DLD1 (cell line): ENCODE measurements at regions not wholly inside any gene's neighbourhood (a gene's known extent, or its start where the extent isn't known, plus 50 kb on each side); places are given as distances from the start of the nearest gene placed in this dataset.

Experiments
- in situ Hi-C: cut with HindIII; loops from 2 replicates; pipeline ENCODE4 v1.10.0; 2017; ENCODE audit warnings: low sequenced_read_pairs

DNA sequence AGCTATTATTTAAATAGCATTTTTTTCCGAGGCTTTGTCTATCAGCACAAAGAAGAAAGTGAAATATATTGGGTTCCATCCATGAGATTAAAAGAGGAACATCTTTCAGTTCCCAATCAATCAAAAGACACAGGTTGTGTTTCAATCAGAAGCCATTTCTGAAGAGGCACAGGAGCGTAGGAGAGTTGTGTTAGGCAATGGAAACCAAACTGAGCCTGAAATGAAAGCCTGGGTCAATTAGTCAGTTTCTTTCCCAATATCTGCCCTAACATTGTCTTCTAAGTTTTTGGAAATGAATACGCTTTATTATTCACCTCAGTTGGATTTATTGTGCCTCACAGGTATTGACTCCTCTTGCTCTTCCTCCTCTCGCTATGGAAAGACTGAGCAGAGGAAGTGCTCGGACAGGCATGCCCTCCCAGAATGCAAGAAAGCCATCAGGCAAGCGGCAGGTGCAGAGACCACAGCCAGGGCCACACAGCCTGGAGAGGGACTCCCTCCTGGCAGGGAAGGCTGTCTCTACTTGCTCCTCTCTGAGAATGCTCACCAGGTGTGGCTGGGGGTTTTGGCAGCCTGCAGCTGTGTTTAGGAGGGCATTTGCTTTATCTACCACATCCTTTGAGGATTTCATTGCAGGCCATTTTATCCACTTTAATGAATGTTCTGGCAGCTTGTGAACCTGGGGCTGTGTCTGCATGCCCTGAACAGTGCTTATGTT, 100.8 kb upstream of the NEDD9 start:
- in situ Hi-C loops: no loop called here

DNA sequence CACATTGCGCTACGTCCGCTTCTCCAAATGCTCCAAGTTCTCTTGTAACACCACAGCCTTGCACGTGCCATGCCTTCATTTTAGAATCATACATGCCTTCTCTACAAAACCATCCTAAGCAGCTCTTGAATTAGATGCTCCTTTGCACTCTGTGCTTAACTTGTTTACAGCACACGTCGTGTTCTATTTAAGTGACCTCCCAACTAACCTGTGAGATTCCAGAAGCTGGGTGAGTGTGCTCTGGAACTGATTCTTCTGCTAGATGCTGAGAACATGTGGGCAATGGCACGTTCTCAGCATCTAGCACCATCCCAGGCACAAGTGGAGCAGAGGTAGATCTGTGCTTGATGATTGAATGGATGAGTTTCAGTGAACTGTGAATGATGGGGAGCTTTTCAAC, 100.0 kb upstream of the NEDD9 start:
- in situ Hi-C loops: no loop called here

DNA sequence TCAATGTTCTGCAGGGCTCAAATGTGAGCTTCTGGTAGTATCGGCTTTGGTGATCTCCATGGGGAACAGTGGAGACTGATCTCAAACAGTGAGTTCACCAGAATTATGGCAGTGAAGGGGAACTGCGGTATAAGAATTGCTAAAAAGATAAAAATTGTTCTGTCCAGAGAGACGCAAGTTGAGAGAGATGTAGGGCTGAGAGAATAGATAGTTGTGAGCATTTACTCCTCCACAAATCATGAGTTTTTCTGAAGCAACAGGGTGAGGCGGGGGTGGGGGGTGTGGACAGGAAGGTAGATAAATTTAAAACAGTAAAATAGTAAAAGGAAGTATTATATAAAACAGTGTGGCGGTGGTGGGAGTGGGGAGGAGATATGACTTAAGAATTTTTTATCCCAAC, 98.6 kb upstream of the NEDD9 start:
- in situ Hi-C loops: no loop called here

DNA sequence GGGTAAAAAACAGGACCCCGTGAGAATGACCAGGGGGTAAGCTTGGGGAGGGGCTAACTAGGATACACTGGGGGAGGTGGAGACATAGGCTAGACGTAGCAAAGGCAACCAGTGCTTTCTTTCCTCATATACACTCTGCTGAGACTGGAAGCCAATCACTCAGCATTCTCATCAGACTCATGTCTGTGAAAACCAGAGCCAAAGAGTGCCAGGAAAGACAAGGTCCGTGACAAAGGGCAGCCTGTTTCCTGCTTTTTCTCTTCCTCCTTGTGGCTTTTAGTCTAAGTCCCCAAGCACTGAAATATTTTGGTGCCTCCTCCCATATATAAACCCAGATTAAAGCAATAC, 97.9 kb upstream of the NEDD9 start:
- in situ Hi-C loops: no loop called here

DNA sequence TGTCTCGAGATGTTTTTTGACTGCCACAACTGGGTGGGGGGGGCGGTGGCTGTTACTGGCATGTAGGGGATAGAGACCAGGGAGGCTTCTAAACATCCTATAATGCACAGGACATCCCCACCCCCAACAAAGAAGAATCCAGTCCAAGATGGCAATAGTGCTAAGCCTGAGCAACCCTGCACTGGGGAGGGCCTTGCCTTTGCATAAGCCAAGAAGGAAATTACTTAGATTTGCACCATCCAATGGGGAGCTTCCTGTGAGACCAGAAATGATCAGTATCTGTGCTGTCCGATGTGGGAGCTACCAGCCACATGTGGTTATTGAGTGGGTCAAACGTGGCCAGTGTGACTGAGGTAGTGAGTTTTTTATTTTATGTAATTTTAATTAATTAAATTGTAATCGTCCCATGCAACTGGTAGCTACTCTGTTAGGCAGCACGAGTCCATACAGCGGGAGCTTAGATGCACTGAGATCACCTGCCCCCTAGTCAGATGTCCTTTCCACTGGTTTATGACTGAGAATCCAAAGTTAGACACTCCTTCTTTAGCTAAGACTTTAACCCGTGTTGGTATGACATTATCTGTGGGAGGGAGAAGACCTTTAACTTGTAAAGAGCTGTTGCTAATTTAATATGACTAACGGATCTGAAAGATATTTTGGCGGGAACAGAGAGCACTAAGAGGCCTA, 97.4 kb upstream of the NEDD9 start:
- in situ Hi-C loops: no loop called here

DNA sequence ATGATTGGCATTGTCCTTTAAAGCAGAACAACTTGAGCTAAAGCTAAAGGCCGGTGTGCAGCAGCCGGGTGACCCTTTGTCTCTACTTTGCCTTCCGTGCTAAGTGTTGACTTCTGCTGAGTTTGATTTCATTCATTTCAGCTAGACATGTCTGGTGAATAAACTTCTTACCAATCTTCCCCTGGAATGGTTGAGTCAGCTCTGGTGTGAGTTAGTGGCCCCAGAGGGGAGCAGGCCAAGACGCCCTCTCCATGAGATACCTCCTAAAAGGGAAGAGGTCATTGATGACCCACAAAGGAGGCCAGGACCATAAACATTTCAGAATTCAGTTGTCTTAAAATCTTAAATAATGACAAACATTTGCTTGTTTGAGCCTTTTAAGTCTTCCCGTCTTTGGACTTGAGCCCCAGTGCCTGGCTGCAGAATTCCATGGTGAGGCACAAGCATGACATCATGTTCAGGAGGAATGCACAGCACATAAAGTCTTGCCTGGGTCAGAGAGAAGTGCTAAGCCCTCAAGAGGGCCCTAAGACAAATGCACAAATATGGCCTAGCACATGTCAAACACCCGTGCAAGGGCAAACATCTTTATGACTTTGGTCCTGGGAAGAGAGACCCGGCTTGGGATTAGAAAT, 96.3 kb upstream of the NEDD9 start:
- in situ Hi-C loops: no loop called here

DNA sequence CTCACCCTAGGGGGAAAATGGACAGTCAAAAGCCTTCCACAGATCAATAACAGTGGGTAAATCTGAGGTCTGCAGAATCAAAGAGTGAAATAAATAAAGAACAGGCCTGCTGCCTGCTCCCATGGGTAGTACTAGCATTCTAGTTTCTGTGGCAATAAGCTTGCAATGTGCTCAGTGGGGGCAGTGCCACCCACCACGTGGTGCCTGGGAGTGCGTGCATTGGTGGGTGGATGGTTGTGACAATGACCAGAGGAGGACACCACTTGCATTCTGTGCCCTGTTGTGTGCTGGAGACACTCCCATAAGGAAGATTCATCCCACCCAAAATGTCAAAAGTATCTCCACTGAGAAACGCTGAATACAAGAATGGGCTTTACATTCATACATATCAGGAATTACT, 95.5 kb upstream of the NEDD9 start:
- in situ Hi-C loops: no loop called here

DNA sequence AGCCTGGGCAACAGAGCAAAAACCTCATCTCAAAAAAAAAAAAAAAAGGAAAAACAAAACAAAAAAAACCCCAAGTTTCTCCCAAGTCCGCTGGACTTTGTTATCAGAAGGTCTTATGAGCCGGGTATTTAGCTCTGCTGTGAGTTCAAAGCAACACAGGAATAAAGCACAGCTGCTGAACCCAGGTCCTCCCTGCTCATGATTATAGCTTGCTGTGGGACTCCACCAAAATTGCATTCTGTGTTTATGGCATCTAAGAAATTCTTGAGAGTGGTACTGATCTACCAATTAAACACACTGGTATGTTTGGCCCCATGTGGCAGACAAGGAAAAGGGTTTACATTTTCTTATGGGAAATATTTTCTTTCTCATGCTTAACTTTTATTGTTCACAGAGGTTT, 93.6 kb upstream of the NEDD9 start:
- in situ Hi-C loops: no loop called here

DNA sequence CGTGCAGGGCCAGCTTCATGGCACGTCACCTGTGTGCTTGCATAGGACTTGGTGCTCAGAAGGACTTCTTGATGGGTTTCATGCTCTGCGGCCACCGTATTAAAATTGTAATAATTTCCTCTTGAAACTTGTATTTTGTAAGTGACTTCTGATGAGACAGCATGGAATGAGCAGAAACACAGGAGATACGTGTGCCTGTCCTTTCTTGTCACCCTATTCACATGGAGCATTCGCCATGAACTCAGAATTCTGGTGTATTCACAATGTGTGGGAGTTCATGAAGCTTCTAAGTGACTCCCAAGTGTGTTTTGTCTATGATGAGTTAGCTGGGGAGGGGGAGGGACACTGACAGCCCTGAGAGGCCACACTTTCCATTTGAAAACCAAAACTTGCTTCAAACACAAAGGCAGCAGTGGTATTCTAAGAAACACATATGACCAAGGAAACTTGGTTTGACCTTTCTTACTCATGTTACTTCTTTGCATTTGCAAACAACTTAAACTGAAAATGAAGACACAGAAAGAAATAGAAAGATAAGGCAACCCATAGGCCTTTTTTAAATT, 92.1 kb upstream of the NEDD9 start:
- in situ Hi-C loops: no loop called here

DNA sequence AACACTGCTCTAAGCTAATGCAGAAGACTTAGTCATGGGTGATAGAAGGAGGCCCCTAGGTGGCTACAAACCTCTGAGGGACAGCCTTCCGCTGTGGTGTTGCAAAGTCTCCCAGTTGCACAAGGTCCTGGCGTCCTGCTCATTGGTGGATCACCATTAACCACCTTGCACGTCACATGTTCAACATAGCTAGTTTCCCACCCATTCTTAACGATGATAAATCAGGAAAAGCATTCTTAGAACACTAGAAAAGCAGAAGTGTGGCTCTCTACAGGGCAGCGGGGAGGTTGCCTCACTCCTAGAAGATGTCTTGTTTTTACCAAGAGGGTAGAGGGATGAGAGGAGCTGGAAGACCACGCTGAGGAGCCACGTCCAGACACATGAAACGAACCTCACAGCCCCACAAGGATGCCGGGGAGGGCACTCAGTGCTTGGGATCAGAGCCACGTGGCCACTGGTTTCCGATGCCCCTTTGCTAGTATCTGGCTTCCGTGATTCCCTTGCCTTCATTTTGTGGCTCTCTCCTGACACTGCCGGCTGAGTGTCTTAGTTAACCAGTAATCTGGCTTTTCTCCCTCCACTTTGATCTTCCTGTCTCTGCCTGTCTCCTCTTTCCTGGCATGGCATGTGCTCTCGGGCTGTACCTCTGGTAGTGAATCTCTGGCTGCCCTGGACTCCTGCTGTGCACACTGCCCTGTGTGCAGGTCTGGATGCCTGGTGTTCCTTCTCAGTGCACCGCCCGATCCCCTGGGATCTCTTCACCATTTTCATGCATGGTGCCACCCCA, 91.4 kb upstream of the NEDD9 start:
- in situ Hi-C loops: no loop called here

DNA sequence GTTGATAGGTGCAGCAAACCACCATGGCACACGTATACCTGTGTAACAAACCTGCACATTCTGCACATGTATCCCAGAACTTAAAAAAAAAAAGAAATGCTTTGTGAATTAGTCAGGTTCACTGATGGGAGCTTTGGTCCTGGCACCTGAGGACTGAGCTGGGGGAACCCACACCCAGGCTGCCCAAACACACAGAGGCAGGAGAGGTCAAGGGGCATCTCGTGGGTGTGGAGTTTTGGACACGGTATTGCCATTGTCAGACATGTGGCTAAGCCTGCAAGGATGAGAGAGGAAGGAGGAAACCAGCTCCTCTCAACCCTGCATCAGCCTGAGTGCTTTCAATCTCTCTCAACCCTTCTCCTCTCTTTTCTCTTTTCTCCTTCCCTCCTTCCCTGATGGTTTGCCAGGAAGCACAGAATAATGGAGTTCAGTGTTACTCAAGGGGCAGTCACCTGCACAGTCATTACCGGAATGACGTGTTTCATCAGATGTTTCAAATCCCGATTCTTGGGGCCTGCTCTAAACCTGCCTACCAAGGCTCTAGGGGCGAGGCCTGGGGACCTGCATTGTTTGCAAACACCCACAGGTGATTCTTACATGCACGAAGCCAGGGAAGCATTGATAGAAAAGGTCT, 89.9 kb upstream of the NEDD9 start:
- in situ Hi-C loops: no loop called here

DNA sequence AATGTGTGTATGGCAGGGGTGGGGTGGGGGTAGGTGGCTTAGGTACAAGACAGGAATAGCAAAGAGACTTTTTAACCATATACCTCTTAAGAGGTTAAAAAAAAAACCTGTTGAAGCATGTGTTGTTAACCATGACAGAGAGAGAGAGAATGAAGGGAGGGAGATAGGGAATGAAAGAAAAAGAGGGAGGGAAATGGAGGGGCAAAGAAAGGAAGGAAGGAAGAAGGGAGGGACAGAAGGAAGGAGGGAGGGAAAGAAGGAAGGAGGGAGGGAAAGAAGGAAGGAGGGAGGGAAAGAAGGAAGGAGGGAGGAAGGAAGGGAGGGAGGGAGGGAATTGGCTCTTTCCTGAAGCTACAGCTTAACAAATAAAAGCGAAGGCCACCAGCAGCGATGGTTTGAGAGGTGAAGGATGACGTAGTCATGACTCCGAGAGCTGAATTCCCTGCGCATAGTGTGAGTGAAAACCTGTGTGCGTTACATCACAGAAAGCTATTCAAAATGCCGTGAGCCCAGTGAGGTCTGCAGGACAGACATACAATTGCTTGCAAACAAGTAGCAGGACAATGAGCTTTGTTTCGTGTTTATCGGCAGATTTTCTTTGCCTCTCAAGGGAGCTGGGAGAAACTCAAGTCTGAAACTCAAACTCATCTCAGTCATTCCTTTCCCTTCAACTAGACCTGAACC, 88.6 kb upstream of the NEDD9 start:
- in situ Hi-C loops: no loop called here

DNA sequence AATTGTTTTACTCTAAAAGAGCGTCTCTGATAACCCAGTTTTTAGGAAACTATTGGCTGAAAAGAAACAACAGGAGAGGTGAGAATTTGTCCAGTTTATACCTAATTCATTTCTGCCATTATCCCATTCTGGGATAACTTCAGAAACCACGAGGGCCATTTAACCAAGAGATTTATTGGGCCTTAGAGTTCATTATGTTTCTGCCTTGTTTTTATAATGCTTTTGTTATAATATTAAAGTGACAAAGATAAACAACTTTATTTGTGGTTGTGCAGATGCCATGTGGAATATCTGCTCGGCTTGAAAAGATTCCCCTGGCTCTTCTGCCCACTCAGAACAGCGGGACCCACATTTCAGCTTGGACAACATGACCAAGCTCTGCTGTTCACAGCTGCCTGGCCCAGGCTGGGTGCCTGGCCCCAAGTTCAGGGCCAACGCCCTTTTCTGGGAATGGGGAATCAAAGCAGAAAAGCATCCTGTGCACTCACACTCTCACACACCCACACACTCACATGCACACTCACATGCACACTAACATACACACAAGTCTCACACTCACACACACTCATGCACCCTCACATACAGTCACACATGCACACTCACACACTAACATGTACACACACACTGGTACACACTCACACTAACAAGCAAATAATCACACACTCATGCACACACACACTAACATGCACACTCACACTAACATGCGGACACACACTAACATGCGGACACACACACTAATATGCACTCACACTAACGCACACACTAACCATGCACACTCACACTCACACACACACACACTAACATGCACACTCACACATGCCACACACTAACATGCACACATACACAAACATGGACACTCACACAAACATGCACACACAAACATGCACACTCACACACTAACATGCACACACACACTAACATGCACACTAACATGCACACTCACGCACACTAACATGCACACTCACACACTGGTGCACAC, 86.7 kb upstream of the NEDD9 start:
- in situ Hi-C loops: no loop called here

DNA sequence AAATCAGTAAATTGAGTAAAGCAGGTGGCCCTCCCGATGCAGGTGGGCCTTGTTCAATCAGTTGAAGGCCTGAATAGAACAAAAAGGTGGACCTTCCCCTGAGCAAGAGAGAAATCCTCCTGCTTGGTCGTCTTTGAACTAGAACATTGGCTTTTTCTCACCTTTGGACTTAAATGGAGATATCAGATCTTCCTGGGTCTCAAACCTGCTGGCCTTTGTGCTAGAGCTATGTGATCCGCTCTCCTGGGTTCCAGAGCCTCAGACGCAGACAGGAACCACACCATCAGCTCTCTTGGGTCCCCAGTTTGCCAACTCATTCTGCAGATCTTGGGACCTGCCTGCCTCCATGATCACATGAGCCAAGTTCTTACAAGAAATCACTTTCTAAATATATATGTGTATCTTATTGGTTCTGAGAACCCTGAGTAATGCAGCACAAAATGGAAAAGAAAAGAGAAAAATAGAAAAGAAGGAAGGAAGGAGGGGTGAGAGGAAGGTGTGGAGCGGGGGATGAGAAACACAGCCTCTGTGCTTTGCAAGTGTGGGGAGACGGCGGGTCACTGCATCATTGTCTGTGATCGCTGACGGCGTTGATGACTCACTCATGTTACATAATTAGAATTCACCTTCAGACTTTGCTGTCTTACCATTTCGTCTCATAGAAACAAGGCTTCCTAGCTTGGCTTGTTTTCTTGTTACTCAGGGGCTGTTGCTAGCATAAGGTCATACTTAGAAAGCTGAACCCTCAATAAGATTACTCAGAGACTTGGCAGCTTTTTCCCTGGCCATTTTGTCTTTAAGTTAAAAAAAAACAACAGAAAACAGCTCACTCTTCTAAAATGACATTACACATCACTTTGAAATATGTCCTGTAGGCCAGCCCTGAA, 85.7 kb upstream of the NEDD9 start:
- in situ Hi-C loops: no loop called here

DNA sequence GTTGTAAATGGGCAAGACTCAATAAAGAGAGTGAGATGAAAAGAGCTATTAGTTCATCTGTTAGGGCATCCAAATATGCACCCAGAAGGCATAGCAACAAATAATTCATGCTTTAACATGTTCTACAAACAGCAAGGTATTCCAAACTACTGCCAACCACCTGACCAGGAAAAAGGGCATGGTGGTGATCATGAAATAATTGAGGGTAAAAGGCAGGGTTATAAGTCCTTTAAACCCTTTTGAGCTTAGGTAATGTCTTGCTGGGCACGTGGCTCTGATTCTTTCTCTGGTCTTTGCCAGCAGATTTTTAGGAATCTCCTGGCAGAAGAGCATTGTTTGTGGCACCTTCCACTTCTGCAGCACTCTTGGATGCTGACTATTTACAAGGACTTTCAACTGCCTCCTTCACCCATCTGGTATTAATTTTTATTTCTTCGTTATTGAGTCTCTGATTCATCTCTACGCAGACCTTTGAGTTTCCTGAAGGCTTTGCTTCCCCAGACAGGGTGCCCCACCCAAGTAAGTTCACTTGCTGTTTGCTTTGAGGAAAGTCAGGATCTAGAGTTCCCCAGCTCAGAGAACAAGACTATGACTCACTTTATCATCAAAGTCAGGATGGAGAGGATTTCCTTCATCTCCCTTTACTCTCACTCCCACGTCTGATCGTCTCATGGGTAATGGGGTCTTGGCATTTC, 83.4 kb upstream of the NEDD9 start:
- in situ Hi-C loops: no loop called here

DNA sequence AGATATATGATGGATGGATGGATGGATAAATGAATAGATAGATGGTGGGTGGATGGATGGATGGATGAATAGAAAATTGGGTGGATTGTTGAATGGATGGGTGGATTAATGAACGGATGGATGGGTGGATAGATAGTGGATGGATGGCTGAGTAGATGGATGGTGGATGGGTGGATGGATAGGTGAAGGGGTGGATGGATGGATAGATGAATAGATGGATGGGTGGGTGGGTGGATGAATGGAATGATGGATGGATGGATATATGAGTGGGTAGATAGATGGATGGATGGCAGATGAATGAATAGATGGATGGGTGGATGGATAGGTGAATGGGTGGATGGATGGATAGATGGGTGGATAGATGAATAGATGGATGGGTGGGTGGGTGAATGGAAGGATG, 80.7 kb upstream of the NEDD9 start:
- in situ Hi-C loops: no loop called here

DNA sequence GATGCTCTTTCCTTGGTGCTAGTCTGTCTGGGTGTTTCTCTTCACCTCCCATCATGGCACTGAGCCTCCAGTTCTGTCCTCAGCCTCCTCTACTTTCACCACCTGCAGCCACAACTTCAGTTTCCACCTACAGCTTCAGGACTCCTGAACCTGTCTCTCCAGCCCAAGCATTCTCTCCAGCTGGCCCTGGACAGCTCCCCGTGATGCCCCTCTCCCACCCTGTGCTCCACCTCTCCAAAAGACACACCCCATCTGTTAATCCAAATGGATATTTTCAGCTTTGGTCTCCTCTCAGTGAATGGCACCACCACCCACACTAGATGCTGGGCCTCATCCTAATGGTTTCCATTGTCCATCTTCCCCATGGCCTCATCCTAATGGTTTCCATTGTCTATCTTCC, 79.5 kb upstream of the NEDD9 start:
- in situ Hi-C loops: no loop called here
